GM19455 (cell line): ENCODE measurements at regions not wholly inside any gene's neighbourhood (a gene's known extent, or its start where the extent isn't known, plus 50 kb on each side); places are given as distances from the start of the nearest gene placed in this dataset.

Source experiments
- ATAC-seq: cut with Tn5 transposase; IDR thresholded peaks from one replicate; pipeline ENCODE4 v1.9.1; 2021; ENCODE audit not compliant: unreplicated experiment

- ATAC-seq: no peak
These were observed 165.8 kb downstream of the INHBA start for GRCh38 chr7:41536873-41537665.

- ATAC-seq: no peak
These were observed 166.6 kb downstream of the INHBA start for GRCh38 chr7:41536122-41536872.

GRCh38 chr7:41529831-41530230 lies 173.1 kb downstream of the INHBA start:
- no peak for ATAC-seq

- no peak for ATAC-seq
These were observed 178.0 kb downstream of the INHBA start for GRCh38 chr7:41524876-41525275.

GRCh38 chr7:41520445-41520844 lies 182.4 kb downstream of the INHBA start:
- no peak for ATAC-seq

- ATAC-seq: no peak
These were observed 185.1 kb downstream of the INHBA start for GRCh38 chr7:41517771-41518170.

GRCh38 chr7:41508755-41509154 lies 194.1 kb downstream of the INHBA start:
- ATAC-seq: no peak

- ATAC-seq: no peak
These were observed 195.1 kb downstream of the INHBA start for GRCh38 chr7:41507686-41508268.

GRCh38 chr7:41504214-41504980 lies 198.5 kb downstream of the INHBA start:
- ATAC-seq: no peak

GRCh38 chr7:41503438-41503837 lies 199.5 kb downstream of the INHBA start:
- ATAC-seq: no peak

- ATAC-seq: no peak
These were observed 201.4 kb downstream of the INHBA start for GRCh38 chr7:41501466-41501865.

GRCh38 chr7:41501006-41501405 lies 201.9 kb downstream of the INHBA start:
- no peak for ATAC-seq

GRCh38 chr7:41492603-41493002 lies 210.3 kb downstream of the INHBA start:
- no peak for ATAC-seq

GRCh38 chr7:41491883-41492471 lies 210.9 kb downstream of the INHBA start:
- ATAC-seq: no peak

- ATAC-seq: no peak
These were observed 211.6 kb downstream of the INHBA start for GRCh38 chr7:41491308-41491707.

- ATAC-seq: no peak
These were observed 213.0 kb downstream of the INHBA start for GRCh38 chr7:41489885-41490284.

GRCh38 chr7:41487229-41487940 lies 215.5 kb downstream of the INHBA start:
- ATAC-seq: no peak

GRCh38 chr7:41481353-41481752 lies 221.5 kb downstream of the INHBA start:
- no peak for ATAC-seq

GRCh38 chr7:41478187-41478586 lies 224.7 kb downstream of the INHBA start:
- no peak for ATAC-seq

GRCh38 chr7:41476460-41476803 lies 226.5 kb downstream of the INHBA start:
- ATAC-seq: no peak
